GM19351 (cell line): ENCODE measurements at regions not wholly inside any gene's neighbourhood (a gene's known extent, or its start where the extent isn't known, plus 50 kb on each side); places are given as distances from the start of the nearest gene placed in this dataset.
"Not testable (repeated sequence)": the region's sequence is repeated elsewhere in the genome, so short reads cannot be mapped to it uniquely, and the experiment has no call there.

Experiments
- ATAC-seq: cut with Tn5 transposase; IDR thresholded peaks from one replicate; pipeline ENCODE4 v1.9.1; 2021; ENCODE audit warnings: mild to moderate bottlenecking, moderate library complexity; ENCODE audit not compliant: unreplicated experiment

DNA sequence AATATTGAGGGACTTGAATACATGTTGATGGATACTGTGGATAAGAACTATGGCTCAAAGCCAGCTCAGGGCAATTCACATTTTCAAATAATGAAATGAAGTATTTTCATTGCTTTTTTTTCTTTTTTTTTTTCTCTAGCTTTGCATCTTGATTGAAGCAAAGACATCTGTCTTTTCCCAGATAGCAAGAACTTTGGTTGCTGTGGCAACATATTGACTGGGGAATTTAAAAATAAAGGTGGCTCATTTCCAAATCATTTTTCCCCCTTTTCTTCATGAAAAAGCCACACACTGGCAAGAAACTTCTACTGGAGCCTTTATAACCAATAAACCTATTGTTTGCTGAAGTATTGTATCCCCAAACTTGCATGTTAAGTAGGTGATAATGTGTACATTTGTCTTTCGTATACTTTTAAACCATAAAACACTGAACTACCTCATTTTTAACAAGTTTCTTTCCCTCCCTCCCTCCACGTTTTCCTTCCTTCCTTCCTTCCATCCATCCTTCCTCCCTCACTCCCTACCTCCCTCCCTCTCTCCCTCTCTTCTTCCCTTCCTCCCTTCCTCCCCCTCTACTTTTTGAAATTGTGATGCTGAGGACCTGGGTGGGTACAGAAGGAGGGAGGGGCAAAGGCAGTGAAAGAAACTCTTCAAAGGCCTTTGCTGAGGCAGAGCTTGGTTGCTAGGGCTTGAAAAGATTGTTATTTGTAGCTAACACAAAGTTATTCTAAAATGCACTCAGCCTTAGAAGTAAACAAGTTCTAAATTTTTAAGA, 343.5 kb upstream of the SPRY2 start:
- ATAC-seq, result no peak

DNA sequence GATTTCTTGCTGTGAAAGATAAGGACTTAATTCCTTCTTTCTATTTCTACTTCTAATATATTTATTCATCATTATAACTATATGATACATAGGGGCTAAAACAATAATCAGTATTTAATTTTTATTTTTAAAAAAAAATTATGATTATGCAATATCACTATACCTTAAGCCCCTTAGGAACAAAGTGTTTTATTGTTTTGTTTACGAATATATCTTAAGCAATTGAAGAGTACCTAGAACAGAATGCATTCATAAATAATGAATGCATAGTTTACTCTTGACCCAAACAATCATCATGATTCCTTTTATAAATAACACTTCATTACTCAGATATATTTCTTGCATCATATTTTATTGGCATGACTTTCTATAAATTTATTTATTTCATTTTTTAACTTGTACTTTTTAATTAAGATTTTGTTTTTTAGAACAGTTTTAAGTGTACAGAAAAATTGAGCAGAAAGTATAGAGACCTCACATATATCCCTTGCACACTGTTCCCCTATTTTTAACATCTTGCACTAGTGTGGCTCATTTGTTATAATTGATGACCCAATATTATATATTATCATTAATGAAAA, 339.9 kb upstream of the SPRY2 start:
- no peak for ATAC-seq

- no peak for ATAC-seq
Observed at GRCh38 chr13:80679423-80679822, 338.5 kb upstream of the SPRY2 start.

- no peak for ATAC-seq
Observed at GRCh38 chr13:80677227-80677626, 336.3 kb upstream of the SPRY2 start.

GRCh38 chr13:80675442-80675841, 334.5 kb upstream of the SPRY2 start:
- ATAC-seq, result not testable (repeated sequence)

- no peak for ATAC-seq
Observed at GRCh38 chr13:80671773-80672172, 330.8 kb upstream of the SPRY2 start.

DNA sequence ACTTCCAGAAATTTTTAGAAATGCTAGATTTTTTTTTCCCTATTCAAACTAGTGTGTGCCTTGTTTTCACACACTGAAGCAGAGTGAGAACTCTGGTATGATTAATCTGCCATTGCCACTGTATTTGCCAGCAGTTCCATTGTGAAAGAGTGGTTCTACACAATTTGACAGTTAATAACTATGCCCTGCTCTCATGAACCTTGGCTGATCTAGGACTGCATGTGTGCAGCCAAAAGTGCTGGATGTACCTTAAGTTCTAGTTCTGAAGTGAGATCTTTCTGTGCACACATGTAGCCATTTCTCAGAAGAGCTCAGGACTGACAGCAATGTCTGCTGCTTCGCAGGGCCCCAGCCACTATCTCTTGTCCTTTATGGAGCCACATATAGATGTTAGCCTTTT, 328.2 kb upstream of the SPRY2 start:
- ATAC-seq, result no peak

DNA sequence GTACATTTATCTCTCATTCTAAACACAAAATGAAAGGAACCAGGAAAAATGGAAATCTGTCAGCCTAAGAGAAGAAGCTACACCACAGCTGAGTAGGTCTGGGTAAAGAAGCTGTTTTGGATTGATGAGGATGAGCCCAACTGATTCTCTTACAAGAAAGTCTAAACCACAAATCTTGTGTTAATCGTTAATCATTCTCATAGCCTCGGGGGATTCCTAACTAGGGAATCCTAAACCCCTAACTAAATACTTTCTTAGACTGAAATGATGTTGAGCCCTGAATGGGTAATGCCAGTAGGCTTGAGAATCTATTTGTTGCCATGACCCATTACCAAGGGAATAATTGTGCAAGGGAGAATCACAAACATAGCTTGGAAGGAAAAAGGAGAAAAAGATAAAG, 327.5 kb upstream of the SPRY2 start:
- ATAC-seq, result no peak

- ATAC-seq, result no peak
Observed at GRCh38 chr13:80666782-80667552, 326.0 kb upstream of the SPRY2 start.

DNA sequence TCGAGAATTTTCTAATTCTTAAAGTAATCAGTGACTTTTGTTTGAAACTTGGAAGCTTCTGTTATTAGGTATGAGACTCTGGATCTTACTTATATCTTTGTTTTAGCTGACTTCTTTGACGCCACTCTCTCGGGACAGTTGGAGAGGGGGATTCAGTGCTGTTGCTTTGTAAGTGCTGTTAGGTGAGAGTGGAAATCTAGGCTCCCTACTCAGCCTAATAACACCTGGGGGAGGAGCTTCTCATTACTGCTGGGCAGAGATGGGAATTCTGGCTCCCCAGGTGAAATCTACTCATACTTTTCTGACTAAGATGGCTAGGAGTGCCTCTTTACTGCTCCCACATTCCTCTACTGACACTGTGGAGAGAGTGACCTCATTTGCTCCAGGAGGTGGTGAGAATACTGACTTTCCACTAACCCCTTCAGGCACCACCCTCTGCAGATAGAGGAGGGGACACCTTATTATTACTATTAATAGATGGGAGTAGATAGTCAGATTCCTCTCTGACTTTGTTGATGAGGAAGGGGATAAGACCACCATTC, 324.9 kb upstream of the SPRY2 start:
- ATAC-seq, result no peak

DNA sequence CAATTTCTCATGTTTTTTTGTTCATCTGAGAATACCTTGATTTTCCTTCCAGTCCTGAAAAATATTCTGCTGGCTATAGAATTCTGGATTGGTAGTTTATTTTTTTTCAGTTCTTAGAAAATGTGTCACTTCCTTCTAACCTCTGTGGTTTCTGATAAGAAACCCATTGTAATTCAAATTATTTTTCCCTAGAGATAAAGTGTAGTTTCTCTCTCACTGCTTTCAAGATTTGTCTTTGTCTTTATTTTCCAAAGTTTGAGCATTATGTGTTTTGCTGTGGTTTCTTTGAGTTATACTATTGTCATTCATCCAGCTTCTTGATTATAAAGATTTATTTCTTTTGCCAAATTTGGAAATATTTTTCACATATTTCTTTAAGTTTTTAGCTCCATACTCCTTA, 324.0 kb upstream of the SPRY2 start:
- ATAC-seq, result no peak

DNA sequence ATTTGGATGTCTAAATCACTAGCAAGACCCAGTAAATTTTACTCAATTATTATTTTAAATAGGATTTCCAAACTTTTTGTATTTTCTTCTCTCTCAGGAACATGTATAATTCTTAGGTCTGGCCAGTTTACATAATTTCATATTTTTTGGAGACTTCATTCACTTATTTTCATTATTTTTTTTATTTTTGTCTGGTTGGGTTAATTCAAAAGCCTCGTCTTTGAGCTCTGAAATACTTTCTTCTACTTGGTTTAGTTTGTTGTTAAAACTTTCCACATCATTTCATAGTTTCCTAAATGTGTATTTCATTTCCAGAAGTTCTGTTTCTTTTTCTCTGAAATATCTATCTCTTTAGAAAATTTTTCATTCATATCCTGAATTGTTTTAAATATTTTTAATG, 322.9 kb upstream of the SPRY2 start:
- ATAC-seq, result no peak

- no peak for ATAC-seq
Observed at GRCh38 chr13:80658705-80659104, 317.8 kb upstream of the SPRY2 start.

DNA sequence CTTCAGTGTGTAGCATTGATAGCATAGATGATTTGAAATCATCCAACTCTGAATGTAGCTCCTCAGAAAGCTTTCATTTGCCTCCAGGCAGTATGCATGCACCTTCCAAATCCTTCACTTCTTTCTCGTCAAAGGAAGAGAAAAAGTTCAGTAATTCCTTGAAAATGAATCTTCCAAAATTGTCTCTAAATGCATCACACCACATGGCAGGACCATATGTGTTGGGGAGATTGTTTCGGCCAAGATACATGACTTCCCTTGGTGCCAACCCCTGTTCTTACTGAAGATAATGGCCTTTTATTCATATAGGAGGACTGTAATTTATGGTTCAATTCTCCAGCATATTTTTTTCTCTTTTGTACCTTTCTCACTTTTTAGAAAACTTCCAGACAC, 315.6 kb upstream of the SPRY2 start:
- ATAC-seq, result no peak

GRCh38 chr13:80655778-80656511, 315.0 kb upstream of the SPRY2 start:
- no peak for ATAC-seq

DNA sequence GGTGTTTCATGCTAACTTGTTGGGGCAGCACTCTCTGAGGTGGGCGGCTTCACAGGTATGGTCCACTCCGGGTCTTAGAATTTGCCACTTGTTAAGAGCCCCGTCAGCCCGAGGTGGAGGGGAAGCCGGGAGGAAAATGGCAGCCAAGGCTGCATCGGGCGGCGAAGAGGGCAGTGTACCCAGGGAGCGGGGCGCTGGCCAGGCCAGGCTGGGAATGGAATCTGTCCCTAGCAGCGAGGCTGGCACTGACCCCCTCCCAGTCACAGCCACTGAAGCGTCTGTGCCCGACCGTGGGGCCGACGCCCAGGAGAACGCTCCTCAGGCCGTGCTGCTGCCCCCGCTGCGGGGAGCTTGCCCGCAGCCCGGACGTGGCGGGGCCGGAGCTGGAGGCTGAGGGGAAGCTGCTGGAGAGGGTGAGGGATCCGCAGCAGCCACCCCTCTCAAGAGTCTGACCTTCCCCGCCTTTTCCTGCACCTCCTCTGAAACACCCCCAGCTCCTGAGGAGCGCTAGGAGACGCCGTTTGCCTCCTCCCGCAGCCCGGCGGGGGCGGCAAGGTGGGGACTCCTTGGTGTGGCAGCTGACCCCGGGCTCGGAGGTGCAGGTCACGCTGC, 313.8 kb upstream of the SPRY2 start:
- no peak for ATAC-seq

DNA sequence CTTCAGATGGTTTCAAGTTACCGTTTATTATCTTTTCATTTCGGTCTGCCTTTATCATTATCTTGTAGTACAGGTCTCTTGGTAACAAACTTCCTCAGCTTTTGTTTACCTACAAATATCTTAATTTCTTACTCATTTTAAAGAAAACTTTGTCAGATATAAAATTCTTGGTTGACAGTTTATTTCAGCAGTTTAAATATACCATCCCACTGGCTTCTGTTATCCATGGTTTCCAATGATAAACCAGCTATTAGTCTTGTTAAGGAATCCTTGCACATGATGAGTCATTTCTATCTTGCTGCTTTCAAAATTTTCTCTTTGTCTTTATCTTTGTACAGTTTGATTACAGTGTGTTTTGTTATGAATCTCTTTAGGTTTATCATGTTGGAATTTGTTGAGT, 308.3 kb upstream of the SPRY2 start:
- ATAC-seq, result no peak

DNA sequence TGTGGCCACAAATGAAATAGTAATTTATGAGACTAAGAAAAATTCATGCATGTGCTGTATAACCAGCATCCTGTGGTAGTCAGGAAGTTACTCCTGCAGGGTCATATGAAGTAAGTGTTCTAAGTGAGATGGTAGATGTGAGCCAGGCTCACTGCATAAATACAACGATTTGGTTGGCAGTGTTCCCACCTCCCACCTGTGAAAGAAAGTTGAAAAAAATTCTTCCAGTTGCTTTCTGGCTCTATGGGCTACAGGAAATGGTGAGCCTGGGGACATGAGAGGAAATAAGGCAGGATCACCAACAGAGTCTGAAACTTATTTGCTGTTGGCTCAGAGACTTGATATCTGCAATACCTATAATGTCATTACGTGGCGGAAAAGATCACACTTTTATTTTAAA, 301.7 kb upstream of the SPRY2 start:
- ATAC-seq, result no peak

- no peak for ATAC-seq
Observed at GRCh38 chr13:80633251-80633650, 292.3 kb upstream of the SPRY2 start.

DNA sequence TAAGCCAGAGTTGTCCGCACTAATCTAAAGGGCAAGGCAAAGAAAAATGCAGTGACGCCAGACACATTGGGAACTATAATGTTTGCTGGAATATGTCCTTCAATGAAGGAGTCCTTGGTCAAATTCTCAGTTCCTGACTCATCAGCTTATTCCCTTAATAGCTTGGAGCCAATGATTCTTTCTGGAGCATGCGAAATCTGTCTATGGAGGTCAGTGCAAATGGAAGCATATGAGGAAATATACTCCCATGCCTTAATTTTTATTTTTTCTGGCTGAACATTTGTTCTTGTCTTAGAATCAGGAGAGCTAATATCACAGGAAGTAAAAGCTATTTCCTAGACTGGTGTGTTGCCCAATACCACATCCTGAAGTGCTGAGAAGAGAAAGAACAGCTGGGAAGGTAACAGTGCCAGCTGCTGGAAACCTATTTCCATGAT, 289.8 kb upstream of the SPRY2 start:
- ATAC-seq, result no peak

GRCh38 chr13:80618781-80619180, 277.9 kb upstream of the SPRY2 start:
- no peak for ATAC-seq
